KOPT-K1 (cell line): ENCODE measurements at regions not wholly inside any gene's neighbourhood (a gene's known extent, or its start where the extent isn't known, plus 50 kb on each side); places are given as distances from the start of the nearest gene placed in this dataset.

Experiments
- H3K27ac ChIP-seq: fragments of 200-600 bp; sonication (generic); 2 replicates; pipeline ENCODE4 v1.5.1; 2016; ENCODE audit warnings: antibody characterized with exemption, mild to moderate bottlenecking, low read depth, low read length; ENCODE audit not compliant: poor library complexity, severe bottlenecking
- H3K36me3 ChIP-seq: fragments of 200-600 bp; sonication (generic); 2 replicates; pipeline ENCODE4 v1.5.1; 2017; ENCODE audit warnings: antibody characterized with exemption, mild to moderate bottlenecking, low read length, moderate library complexity; ENCODE audit not compliant: insufficient read depth
- H3K9me3 ChIP-seq: fragments of 200-600 bp; sonication (generic); 2 replicates; pipeline ENCODE4 v1.5.1; 2017; ENCODE audit warnings: antibody characterized with exemption, low read length, mild to moderate bottlenecking; ENCODE audit not compliant: insufficient read depth, poor library complexity, severe bottlenecking

DNA sequence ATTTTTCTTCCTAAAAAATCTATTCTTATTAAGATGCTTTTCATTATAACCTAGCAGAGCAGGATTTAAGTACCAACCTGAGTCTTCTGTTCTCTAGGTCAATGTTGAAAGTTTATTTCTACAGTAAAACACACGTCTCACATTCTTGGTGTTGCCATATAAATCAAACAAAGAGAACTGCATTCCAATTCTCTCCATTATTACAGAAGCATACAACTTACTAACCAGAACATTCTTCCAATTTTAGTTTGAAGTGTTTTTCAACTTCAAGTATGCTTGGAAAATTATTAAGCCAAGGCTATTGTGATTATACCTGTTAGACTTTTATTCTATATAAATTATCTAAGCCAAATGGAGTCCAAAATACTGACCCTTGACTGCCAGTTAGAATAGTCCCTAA is 110.4 kb upstream of the PMFBP1 start:
- H3K27ac ChIP-seq: no peak overlapping the region
- H3K9me3 ChIP-seq: no peaks in the 10 kb centered on the region
- H3K36me3 ChIP-seq: no peaks in the 10 kb centered on the region

DNA sequence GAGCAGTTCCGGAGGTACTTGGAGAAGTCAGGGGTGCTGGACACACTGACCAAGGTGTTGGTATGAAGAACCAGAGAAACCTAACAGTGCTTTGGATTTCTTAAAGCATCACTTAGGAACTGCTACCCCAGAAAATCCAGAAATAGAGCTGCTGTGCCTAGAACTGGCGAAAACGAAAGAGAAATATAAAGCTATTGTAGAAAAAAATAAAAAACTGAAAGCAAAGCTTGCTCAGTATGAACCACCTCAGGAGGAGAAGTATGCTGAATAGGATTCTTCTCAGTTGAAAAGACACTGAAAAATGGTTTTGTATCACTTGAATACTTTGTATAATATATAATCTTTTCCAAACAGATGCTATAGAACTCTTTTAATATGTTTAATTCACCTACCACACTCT is 106.3 kb upstream of the PMFBP1 start:
- Histone ChIP-seq H3K27ac (no peak overlapping the region), H3K9me3 (no peaks in the 10 kb centered on the region), H3K36me3 (no peaks in the 10 kb centered on the region)

DNA sequence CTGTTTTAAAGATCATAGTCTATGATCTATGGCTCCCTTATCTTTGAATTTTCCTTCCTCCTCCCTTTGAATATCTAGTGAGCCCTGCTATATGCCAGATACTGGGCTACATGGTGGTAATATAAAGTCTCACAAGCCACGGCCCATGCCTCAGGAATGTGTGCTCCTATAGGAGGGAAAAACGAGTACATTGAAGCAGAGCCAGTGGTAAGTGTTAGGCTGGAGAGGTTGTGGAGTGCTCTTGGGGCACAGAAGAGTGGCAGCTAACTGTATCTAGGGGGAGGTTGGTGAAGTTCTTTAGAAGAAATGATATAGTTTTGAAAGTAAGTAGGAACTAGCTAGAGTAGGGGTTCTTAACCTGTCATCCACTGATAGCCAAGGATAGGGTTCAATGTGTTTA is 105.8 kb upstream of the PMFBP1 start:
- no peaks in the 10 kb centered on the region for H3K9me3 ChIP-seq
- H3K27ac ChIP-seq: no peak overlapping the region
- no peaks in the 10 kb centered on the region for H3K36me3 ChIP-seq

GRCh38 chr16:72271699-72272240 is 99.8 kb upstream of the PMFBP1 start:
- no peak overlapping the region for H3K27ac ChIP-seq
- H3K9me3 ChIP-seq: no peaks in the 10 kb centered on the region
- H3K36me3 ChIP-seq: no peaks in the 10 kb centered on the region

- Histone ChIP-seq H3K27ac (no peak overlapping the region), H3K36me3 (no peaks in the 10 kb centered on the region), H3K9me3 (no peaks in the 10 kb centered on the region)
Measured at GRCh38 chr16:72270531-72270930, 98.6 kb upstream of the PMFBP1 start.

DNA sequence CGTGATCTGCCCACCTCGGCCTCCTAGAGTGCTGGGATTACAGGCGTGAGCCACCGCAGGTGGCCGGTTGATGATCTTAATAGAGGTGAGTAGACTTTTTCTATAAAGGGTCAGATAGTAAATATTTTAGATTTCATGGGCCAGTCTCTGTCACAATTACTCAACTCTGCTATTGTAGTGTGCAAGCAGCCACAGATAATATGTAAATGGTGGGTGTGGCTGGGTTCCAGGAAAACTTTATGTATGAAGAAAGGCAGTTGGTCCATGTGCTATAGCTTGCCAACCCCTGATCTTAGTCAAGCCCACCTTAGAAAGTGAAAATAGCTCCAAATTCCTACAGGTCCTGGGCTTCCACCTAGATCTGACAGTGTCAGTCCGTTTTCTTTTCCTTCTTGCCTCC is 94.9 kb upstream of the PMFBP1 start:
- H3K36me3 ChIP-seq: no peaks in the 10 kb centered on the region
- H3K27ac ChIP-seq: no peak overlapping the region
- no peaks in the 10 kb centered on the region for H3K9me3 ChIP-seq

DNA sequence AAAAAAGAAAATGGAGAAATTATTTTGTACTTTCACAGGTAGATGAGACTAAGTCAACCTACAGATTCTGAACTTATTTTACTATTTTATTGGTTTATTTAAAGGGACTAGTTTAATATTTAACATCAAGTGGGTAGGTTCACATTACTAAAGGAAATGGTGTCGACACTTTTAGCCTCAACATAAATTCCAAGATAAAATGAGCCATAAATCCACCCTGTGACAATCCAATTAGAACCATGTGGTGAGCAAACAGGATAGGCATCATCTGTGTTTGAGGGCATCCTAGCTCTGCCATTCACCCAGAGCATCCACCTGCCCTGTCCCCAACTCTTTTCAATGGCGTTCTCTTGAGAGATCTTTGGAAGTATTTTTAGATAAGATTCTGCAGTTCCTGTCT is 92.8 kb upstream of the PMFBP1 start:
- H3K27ac ChIP-seq: no peak overlapping the region
- H3K36me3 ChIP-seq: no peaks in the 10 kb centered on the region
- no peaks in the 10 kb centered on the region for H3K9me3 ChIP-seq

- no peak overlapping the region for H3K27ac ChIP-seq
- no peaks in the 10 kb centered on the region for H3K9me3 ChIP-seq
- no peaks in the 10 kb centered on the region for H3K36me3 ChIP-seq
Measured at GRCh38 chr16:72262711-72263110, 90.8 kb upstream of the PMFBP1 start.

- no peaks in the 10 kb centered on the region for H3K36me3 ChIP-seq
- H3K27ac ChIP-seq: no peak overlapping the region
- no peaks in the 10 kb centered on the region for H3K9me3 ChIP-seq
Measured at GRCh38 chr16:72261127-72261526, 89.2 kb upstream of the PMFBP1 start.

GRCh38 chr16:72256398-72257066 is 84.6 kb upstream of the PMFBP1 start:
- H3K27ac ChIP-seq: no peak overlapping the region

GRCh38 chr16:72255786-72256185 is 83.8 kb upstream of the PMFBP1 start:
- no peaks in the 10 kb centered on the region for H3K36me3 ChIP-seq
- H3K9me3 ChIP-seq: no peaks in the 10 kb centered on the region
- H3K27ac ChIP-seq: no peak overlapping the region

More at GRCh38 chr16:72256398-72257066, 84.6 kb upstream of the PMFBP1 start:
- Histone ChIP-seq H3K36me3 (no peaks in the 10 kb centered on the region), H3K9me3 (no peaks in the 10 kb centered on the region)

GRCh38 chr16:72247821-72248253 is 75.9 kb upstream of the PMFBP1 start:
- H3K36me3 ChIP-seq: no peaks in the 10 kb centered on the region
- H3K27ac ChIP-seq: no peak overlapping the region
- H3K9me3 ChIP-seq: no peaks in the 10 kb centered on the region

DNA sequence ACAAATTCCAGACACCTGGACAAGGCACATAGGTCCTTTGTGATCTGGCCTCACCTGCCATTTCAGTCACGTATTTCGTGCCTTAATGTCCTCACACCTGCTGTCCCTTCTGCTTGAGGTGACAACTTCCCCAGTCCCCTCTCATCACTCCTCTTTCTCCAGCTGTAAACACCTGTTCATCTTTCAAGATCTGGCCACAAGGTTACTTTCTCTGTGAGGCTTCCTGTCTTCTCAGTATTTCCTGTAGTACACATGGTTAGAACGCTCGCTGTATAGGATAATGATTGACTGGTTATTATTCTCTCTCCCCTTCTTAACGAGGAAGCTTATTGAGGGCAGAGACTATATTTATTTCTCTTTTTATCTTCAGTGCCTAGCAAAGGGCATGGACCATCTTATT is 74.5 kb upstream of the PMFBP1 start:
- H3K27ac ChIP-seq: peak overlapping the region; percentile 31
- no peaks in the 10 kb centered on the region for H3K9me3 ChIP-seq
- H3K36me3 ChIP-seq: no peaks in the 10 kb centered on the region

- H3K9me3 ChIP-seq: no peaks in the 10 kb centered on the region
- H3K36me3 ChIP-seq: no peaks in the 10 kb centered on the region
- H3K27ac ChIP-seq: no peak overlapping the region
Measured at GRCh38 chr16:72244853-72245252, 72.9 kb upstream of the PMFBP1 start.

- no peaks in the 10 kb centered on the region for H3K36me3 ChIP-seq
- H3K9me3 ChIP-seq: no peaks in the 10 kb centered on the region
- no peak overlapping the region for H3K27ac ChIP-seq
Measured at GRCh38 chr16:72243621-72244020, 71.7 kb upstream of the PMFBP1 start.

DNA sequence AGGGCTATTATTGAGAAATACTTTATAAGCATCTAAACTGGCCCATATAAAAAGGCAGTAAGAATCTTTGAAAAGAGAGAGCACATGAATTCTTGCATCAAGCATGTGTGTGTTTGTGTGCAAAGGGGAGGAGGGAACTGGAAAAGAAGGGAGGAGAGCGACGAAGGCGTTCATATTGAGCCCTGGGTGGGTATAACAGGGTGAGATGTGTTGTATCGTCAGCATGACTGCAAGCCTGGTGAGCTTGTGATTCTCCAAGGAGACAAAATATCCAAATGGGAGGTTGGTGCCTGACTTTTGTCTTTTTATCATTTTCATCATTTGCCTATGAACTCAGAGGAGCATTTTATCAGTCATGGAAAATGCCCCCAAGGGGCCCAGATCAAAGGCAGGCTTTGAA is 70.8 kb upstream of the PMFBP1 start:
- H3K9me3 ChIP-seq: no peaks in the 10 kb centered on the region

More for the DNA sequence above, 70.8 kb upstream of the PMFBP1 start:
- H3K27ac ChIP-seq: no peak overlapping the region
- no peaks in the 10 kb centered on the region for H3K36me3 ChIP-seq
